DMS114 treated with DMSO at 0.1 percent for 48 hours (cell line): ENCODE measurements at regions not wholly inside any gene's neighbourhood (a gene's known extent, or its start where the extent isn't known, plus 50 kb on each side); places are given as distances from the start of the nearest gene placed in this dataset.
"Not testable (repeated sequence)": the region's sequence is repeated elsewhere in the genome, so short reads cannot be mapped to it uniquely, and the experiment has no call there.

ENCODE experiments used
- DNase-seq: peaks from one replicate; lab custom pipeline; 2025; ENCODE audit not compliant: unreplicated experiment; lab: John Stamatoyannopoulos, UW

- no peak for DNase-seq
These were observed 933.6 kb upstream of the SLC39A10 start for GRCh38 chr2:194723446-194723845.

DNA sequence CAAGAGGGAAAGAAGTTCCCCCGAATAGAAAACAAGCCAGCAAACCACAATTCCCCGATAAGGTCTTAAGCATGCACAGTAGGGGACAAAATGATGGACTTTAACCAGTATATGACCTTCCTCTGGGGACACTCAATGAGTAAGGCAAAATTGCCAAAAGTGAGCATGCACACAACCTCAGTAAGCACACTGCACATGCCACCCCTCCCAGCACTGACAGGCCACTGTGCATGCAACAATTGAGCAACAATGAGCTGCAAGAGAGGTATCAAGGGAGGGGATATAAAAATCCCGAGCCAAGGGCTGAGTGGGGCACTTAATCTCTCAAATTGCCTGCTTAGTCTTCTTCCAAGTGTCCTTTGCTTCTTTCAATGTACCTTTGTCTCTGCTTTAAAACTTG lies 935.8 kb upstream of the SLC39A10 start:
- DNase-seq, result no peak

- no peak for DNase-seq
These were observed 936.6 kb upstream of the SLC39A10 start for GRCh38 chr2:194720462-194720861.

- DNase-seq, result no peak
These were observed 938.1 kb upstream of the SLC39A10 start for GRCh38 chr2:194718881-194719280.

GRCh38 chr2:194714541-194714940 lies 942.5 kb upstream of the SLC39A10 start:
- DNase-seq, result no peak

GRCh38 chr2:194709840-194710239 lies 947.2 kb upstream of the SLC39A10 start:
- no peak for DNase-seq

- DNase-seq, result no peak
These were observed 950.8 kb upstream of the SLC39A10 start for GRCh38 chr2:194706179-194706578.

DNA sequence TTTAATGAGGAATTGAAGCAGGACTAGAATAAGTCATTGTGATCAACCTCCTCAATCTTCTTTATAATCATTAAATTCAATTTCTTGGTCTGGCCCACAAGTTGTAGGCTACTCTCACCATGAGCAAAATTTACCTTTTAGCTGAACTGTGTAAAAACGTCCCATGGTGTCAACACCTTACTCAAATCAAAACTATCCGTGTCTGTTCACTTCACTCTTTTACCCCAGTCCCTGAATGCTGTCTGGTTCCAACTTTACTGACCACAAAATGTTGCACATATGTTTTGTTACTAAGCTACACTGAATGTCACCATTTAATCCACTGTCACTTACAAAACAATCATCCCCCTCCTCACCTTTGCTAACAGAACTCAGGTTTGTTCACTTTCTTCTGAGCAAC lies 951.6 kb upstream of the SLC39A10 start:
- no peak for DNase-seq

DNA sequence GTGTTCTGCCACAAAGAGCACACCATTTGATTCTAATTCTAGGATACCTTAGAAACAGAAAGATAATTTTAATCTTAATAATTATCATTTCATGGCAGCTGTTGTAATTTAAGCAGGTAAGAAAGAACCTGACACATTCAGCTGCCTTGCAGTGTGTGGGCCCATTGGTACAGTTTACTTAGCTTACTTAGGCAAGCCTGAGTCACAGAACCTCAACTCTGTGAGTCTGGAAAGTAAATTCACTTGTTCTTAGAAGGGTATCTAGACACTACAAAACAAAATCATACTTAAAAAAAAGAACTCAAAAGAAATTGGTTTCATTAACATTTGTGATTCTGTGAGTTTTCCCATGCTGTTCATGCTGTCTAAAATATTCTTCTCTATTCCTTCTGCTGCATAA lies 956.3 kb upstream of the SLC39A10 start:
- DNase-seq, result no peak

- no peak for DNase-seq
These were observed 956.9 kb upstream of the SLC39A10 start for GRCh38 chr2:194700116-194700515.

- no peak for DNase-seq
These were observed 959.0 kb upstream of the SLC39A10 start for GRCh38 chr2:194698012-194698411.

- DNase-seq, result no peak
These were observed 959.6 kb upstream of the SLC39A10 start for GRCh38 chr2:194697439-194697838.

DNA sequence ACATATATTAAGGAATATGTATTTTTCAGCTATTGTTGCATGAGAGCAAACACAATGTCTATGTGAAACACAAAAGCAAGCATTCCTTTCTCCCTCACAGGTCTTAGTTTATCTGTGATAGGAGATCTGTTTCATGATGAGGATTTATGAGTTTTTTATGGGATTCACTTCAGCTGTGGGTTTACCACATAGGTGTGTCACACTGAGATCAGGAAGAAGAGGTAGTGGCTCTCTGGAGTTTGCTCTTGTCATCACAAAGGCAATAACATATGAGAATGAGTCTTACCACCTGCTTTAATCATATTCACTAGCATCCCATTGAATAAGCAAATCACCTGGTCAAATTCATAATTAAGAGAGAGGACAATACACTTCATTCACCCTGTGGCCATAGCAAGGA lies 960.3 kb upstream of the SLC39A10 start:
- DNase-seq, result no peak

- no peak for DNase-seq
These were observed 970.5 kb upstream of the SLC39A10 start for GRCh38 chr2:194686569-194686968.

DNA sequence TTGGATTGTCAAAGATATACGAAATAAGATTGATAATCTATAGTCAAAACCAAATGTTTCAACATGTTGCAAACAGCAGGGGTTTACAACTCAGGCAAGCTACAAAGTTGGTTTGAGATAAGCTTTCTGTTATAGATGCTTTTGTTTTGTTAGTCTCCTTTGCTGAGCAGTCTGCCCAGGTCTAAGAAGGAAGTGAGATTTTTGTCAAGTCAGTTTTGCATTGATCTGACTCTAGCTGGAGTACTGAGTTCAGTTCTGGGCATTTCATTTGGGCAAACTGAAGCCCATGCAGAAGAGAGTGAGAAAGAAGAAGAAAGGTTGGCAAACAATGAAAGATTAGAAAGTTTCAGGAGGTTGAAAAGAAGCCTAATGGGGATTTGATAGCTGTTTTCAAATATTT lies 983.0 kb upstream of the SLC39A10 start:
- DNase-seq, result no peak

DNA sequence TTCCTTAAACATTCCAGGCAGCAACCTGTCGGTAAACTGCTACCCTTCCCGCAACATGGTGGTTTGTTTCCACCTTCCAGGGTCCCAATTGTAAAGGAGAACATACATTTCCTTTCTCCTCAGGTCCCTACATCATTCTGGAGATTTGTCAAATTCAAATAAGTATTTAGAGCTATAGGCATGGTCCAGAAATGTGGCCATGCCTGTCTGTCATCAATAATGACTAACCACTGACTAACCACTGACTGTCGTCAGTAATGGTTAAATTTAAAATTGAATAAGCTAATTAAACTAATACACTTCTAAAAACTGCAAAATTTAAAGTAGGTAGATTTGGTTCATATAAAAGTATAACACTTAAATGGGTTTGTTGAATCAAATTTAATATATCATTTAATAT lies 984.0 kb upstream of the SLC39A10 start:
- DNase-seq, result no peak

DNA sequence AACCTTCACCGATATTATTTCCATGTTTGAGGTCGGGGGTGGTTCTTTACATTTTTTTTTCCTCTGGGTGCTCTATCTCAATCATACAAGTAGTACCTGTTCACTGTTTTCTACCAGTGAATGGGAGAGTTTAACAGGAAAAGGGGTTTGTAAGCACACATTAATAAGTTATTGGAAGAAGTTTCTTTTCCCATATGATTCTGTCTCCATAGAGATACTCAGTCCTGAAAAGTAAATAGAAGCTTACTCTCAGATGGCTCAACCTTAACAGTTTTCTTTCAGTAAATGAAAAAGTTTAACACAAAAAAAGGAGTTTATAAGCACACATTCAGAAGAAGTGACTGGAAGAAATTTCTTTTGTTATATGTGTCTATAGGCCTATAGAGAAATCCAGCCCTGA lies 995.6 kb upstream of the SLC39A10 start:
- DNase-seq, result no peak

DNA sequence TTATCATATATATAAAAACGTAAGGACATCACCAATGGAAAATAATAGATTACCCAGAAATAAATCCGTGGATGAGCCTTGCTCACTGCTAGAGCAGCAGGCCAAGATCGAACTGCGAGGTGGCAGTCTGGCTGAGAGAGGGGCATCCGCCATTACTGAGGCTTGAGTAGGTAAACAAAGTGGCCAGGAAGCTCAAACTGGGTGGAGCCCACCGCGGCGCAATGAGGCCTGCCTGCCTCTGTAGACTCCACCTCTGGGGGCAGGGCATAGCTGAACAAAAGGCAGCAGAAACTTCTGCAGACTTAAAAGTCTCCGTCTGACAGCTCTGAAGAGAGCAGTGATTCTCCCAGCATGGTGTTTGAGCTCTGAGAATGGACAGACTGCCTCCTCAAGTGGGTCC lies 1018.0 kb upstream of the SLC39A10 start:
- DNase-seq, result not testable (repeated sequence)

GRCh38 chr2:194621945-194622344 lies 1035.1 kb upstream of the SLC39A10 start:
- no peak for DNase-seq

DNA sequence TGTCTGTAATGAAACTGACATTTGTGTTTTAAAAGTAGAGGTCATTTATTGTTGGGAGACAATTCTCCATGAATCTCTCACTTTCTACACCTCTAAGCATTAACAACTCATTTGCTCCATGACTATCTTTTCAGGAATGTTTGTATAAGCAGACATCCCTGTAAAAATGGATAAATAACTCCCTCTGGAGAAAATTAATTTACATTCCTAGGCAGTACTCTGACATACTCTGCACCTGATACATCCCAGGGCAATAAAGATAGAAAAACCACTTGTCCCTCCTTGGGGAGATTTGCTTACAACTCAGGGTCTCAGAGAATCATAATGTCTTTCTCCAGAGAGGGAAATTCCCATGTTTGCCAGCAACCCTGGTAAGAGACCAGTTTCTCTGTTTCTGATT lies 1037.7 kb upstream of the SLC39A10 start:
- DNase-seq, result no peak

DNA sequence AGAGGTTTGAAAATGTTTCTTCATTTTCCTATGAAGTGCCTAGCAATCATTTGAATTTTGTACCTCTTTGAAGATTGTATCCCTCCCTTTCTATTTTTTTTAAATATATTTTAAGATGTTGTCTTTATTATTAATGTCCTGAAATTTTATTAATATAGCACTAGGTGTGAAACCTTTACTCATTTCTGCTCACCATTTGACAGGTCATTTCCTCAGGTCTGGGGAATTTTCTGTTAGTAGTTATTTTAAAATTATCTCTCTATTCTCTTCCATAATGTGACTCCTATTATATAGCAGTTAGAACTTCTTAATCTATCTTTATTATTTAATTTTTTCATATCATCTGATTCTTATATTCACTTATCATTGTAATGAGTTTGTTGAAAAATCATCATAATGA lies 1038.6 kb upstream of the SLC39A10 start:
- DNase-seq, result no peak

- no peak for DNase-seq
These were observed 1040.7 kb upstream of the SLC39A10 start for GRCh38 chr2:194616334-194616733.

- DNase-seq, result no peak
These were observed 1046.7 kb upstream of the SLC39A10 start for GRCh38 chr2:194610297-194610696.

- no peak for DNase-seq
These were observed 1053.6 kb upstream of the SLC39A10 start for GRCh38 chr2:194603429-194603828.
